SJSA1 (cell line): ENCODE measurements at regions not wholly inside any gene's neighbourhood (a gene's known extent, or its start where the extent isn't known, plus 50 kb on each side); places are given as distances from the start of the nearest gene placed in this dataset.
A peak's percentile ranks its signal among the peaks of the same experiment; 100 is the strongest.
"Not testable (repeated sequence)": the region's sequence is repeated elsewhere in the genome, so short reads cannot be mapped to it uniquely, and the experiment has no call there.

Experiments used
- DNase-seq, 2 experiments: peaks; one replicate each; pipeline ENCODE4 v3.0.0-alpha.2; 2015 to 2020; ENCODE audit warnings: low spot score in 2 of 2, low read depth in 1 of 2
- H3K27ac ChIP-seq: fragments of 250-450 bp; sonication (Bioruptor Pico); 2 replicates; pipeline ENCODE4 v1.5.1; 2020; ENCODE audit warnings: mild to moderate bottlenecking, moderate library complexity
- H3K27me3 ChIP-seq: fragments of 250-450 bp; sonication (Bioruptor Pico); replicated peaks from 2 replicates; pipeline ENCODE4 v1.5.1; 2020; ENCODE audit warnings: mild to moderate bottlenecking, moderate library complexity
- H3K36me3 ChIP-seq: fragments of 250-450 bp; sonication (Bioruptor Pico); 2 replicates; pipeline ENCODE4 v1.5.1; 2020; ENCODE audit warnings: mild to moderate bottlenecking
- H3K4me1 ChIP-seq: fragments of 250-450 bp; sonication (Bioruptor Pico); replicated peaks from 2 replicates; pipeline ENCODE4 v1.6.1; 2021; ENCODE audit warnings: mild to moderate bottlenecking
- H3K4me3 ChIP-seq: fragments of 250-450 bp; sonication (Bioruptor Pico); 2 replicates; pipeline ENCODE4 v1.5.1; 2020; ENCODE audit warnings: mild to moderate bottlenecking
- H3K9me3 ChIP-seq: fragments of 250-450 bp; sonication (Bioruptor Pico); replicated peaks from 2 replicates; pipeline ENCODE4 v1.5.1; 2020; ENCODE audit warnings: mild to moderate bottlenecking

GRCh38 chr10:120208488-120208887 lies 248.5 kb upstream of the PLPP4 start:
- Histone ChIP-seq H3K4me1 (no peaks in the 10 kb centered on the region), H3K27me3 (0 out of 2 replicates have a peak, but pooled peaks cover 2% of the 10 kb centered on the region)

GRCh38 chr10:120209124-120209762 lies 247.8 kb upstream of the PLPP4 start:
- DNase-seq, result no peak

More at GRCh38 chr10:120208488-120208887, 248.5 kb upstream of the PLPP4 start:
- DNase-seq, result no peak
- H3K4me3 ChIP-seq, result no peak overlapping the region
- no peaks in the 10 kb centered on the region for H3K9me3 ChIP-seq
- H3K27ac ChIP-seq, result no peak overlapping the region
- no peaks in the 10 kb centered on the region for H3K36me3 ChIP-seq

GRCh38 chr10:120212275-120212674 lies 244.8 kb upstream of the PLPP4 start:
- Histone ChIP-seq H3K36me3 (no peaks in the 10 kb centered on the region), H3K27ac (no peak overlapping the region), H3K27me3 (0 out of 2 replicates have a peak, but pooled peaks cover 2% of the 10 kb centered on the region), H3K9me3 (no peaks in the 10 kb centered on the region), H3K4me3 (no peak overlapping the region), H3K4me1 (no peaks in the 10 kb centered on the region)
- DNase-seq, result no peak

More at GRCh38 chr10:120209124-120209762, 247.8 kb upstream of the PLPP4 start:
- Histone ChIP-seq H3K36me3 (no peaks in the 10 kb centered on the region), H3K4me1 (no peaks in the 10 kb centered on the region), H3K4me3 (no peak overlapping the region), H3K9me3 (no peaks in the 10 kb centered on the region), H3K27ac (no peak overlapping the region), H3K27me3 (0 out of 2 replicates have a peak, but pooled peaks cover 2% of the 10 kb centered on the region)

GRCh38 chr10:120213283-120213682 lies 243.7 kb upstream of the PLPP4 start:
- DNase-seq, H3K9me3 ChIP-seq, H3K27me3 ChIP-seq, H3K27ac ChIP-seq, H3K4me3 ChIP-seq, H3K36me3 ChIP-seq, H3K4me1 ChIP-seq: not testable (repeated sequence)

GRCh38 chr10:120217736-120218135 lies 239.3 kb upstream of the PLPP4 start:
- no peaks in the 10 kb centered on the region for H3K36me3 ChIP-seq
- no peak overlapping the region for H3K27ac ChIP-seq
- H3K4me1 ChIP-seq, result no peaks in the 10 kb centered on the region
- DNase-seq, result no peak
- H3K27me3 ChIP-seq, result no peaks in the 10 kb centered on the region
- H3K9me3 ChIP-seq, result no peaks in the 10 kb centered on the region
- H3K4me3 ChIP-seq, result no peak overlapping the region

- H3K27ac ChIP-seq, result no peak overlapping the region
These were observed 235.0 kb upstream of the PLPP4 start for GRCh38 chr10:120221873-120222485.

GRCh38 chr10:120229641-120230040 lies 227.4 kb upstream of the PLPP4 start:
- Histone ChIP-seq H3K27ac (no peak overlapping the region), H3K4me1 (no peaks in the 10 kb centered on the region), H3K4me3 (no peak overlapping the region), H3K36me3 (no peaks in the 10 kb centered on the region), H3K9me3 (no peaks in the 10 kb centered on the region), H3K27me3 (no peaks in the 10 kb centered on the region)
- no peak for DNase-seq

More at GRCh38 chr10:120221873-120222485, 235.0 kb upstream of the PLPP4 start:
- no peaks in the 10 kb centered on the region for H3K9me3 ChIP-seq
- DNase-seq, result peak in 1 of 2 experiments; percentile 33
- H3K4me3 ChIP-seq, result no peak overlapping the region
- no peaks in the 10 kb centered on the region for H3K27me3 ChIP-seq
- no peaks in the 10 kb centered on the region for H3K36me3 ChIP-seq
- no peaks in the 10 kb centered on the region for H3K4me1 ChIP-seq

GRCh38 chr10:120239695-120240094 lies 217.3 kb upstream of the PLPP4 start:
- H3K27ac ChIP-seq, H3K9me3 ChIP-seq, H3K36me3 ChIP-seq, DNase-seq, H3K4me3 ChIP-seq, H3K4me1 ChIP-seq, H3K27me3 ChIP-seq: not testable (repeated sequence)

- Histone ChIP-seq H3K36me3 (no peaks in the 10 kb centered on the region), H3K4me1 (no peaks in the 10 kb centered on the region)
- DNase-seq, result no peak
These were observed 205.1 kb upstream of the PLPP4 start for GRCh38 chr10:120251821-120252442.

GRCh38 chr10:120253131-120253530 lies 203.9 kb upstream of the PLPP4 start:
- no peak for DNase-seq
- H3K36me3 ChIP-seq, result no peaks in the 10 kb centered on the region
- H3K4me3 ChIP-seq, result no peak overlapping the region
- H3K27ac ChIP-seq, result no peak overlapping the region
- H3K4me1 ChIP-seq, result no peaks in the 10 kb centered on the region
- H3K9me3 ChIP-seq, result no peaks in the 10 kb centered on the region
- no peaks in the 10 kb centered on the region for H3K27me3 ChIP-seq

More at GRCh38 chr10:120251821-120252442, 205.1 kb upstream of the PLPP4 start:
- no peaks in the 10 kb centered on the region for H3K27me3 ChIP-seq
- H3K9me3 ChIP-seq, result no peaks in the 10 kb centered on the region
- no peak overlapping the region for H3K27ac ChIP-seq
- H3K4me3 ChIP-seq, result no peak overlapping the region

- no peaks in the 10 kb centered on the region for H3K9me3 ChIP-seq
- DNase-seq, result no peak
- no peak overlapping the region for H3K27ac ChIP-seq
- peaks cover 10% of the 10 kb centered on the region; the same call in 1 of the 2 replicates for H3K27me3 ChIP-seq
- no peaks in the 10 kb centered on the region for H3K4me1 ChIP-seq
- H3K36me3 ChIP-seq, result no peaks in the 10 kb centered on the region
- no peak overlapping the region for H3K4me3 ChIP-seq
These were observed 196.6 kb upstream of the PLPP4 start for GRCh38 chr10:120260456-120260855.

GRCh38 chr10:120262857-120263547 lies 194.0 kb upstream of the PLPP4 start:
- DNase-seq, result no peak
- Histone ChIP-seq H3K9me3 (no peaks in the 10 kb centered on the region), H3K36me3 (no peaks in the 10 kb centered on the region), H3K4me3 (no peak overlapping the region), H3K27me3 (peaks cover 13% of the 10 kb centered on the region; the same call in 1 of the 2 replicates), H3K4me1 (no peaks in the 10 kb centered on the region), H3K27ac (no peak overlapping the region)

- no peaks in the 10 kb centered on the region for H3K4me1 ChIP-seq
- no peak for DNase-seq
- H3K36me3 ChIP-seq, result no peaks in the 10 kb centered on the region
- no peaks in the 10 kb centered on the region for H3K9me3 ChIP-seq
- H3K27me3 ChIP-seq, result 0 out of 2 replicates have a peak, but pooled peaks cover 2% of the 10 kb centered on the region
- no peak overlapping the region for H3K4me3 ChIP-seq
- H3K27ac ChIP-seq, result no peak overlapping the region
These were observed 191.0 kb upstream of the PLPP4 start for GRCh38 chr10:120266022-120266421.

GRCh38 chr10:120270906-120271305 lies 186.1 kb upstream of the PLPP4 start:
- H3K27ac ChIP-seq, result no peak overlapping the region
- no peaks in the 10 kb centered on the region for H3K4me1 ChIP-seq
- no peak for DNase-seq
- H3K4me3 ChIP-seq, result no peak overlapping the region
- H3K36me3 ChIP-seq, result no peaks in the 10 kb centered on the region
- H3K27me3 ChIP-seq, result peaks cover 8% of the 10 kb centered on the region; the same call in 1 of the 2 replicates
- H3K9me3 ChIP-seq, result no peaks in the 10 kb centered on the region
